ENCODE measurements at regions not wholly inside any gene's neighbourhood (a gene's known extent, or its start where the extent isn't known, plus 50 kb on each side); places are given as distances from the start of the nearest gene placed in this dataset.
"Not testable (repeated sequence)": the region's sequence is repeated elsewhere in the genome, so short reads cannot be mapped to it uniquely, and the experiment has no call there.

DNA sequence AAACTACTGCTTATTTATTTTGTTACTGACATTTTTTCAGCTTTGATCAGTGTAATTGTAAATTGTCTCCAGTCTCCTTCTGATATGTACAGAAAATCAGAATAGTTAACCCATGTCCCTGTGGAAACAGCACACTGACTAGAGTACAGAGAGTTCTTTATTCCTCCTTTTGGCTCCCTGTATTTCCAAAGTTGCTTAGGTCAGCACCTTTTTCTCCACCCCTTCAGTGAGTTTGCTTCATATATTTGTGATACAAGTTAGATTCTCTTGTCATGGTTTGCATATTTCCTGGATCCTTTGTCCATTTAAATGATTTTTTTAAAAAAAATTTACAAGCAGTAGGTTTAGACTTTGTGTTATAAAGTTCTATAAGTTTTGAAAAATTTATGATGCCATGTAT, 2051.1 kb upstream of the LRRTM1 start:
- no peak for DNase-seq

DNA sequence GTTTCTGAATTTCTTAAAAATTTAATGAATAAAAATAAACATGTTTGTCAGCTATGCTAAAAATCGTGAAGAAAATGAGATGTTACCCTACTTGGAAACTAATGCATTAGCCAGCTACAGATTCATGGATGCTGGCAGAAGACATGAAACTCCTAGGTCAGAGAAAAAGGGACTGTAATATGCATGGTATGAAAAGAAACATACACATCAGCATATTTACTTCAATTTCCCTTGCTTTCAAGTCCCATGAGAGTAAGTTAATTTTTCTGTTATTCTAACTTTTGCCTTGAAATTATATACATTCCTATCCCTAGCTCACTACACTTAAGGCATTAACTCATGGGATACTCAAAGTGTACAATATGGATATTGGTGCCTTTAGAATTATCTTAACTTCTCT, 2041.4 kb upstream of the LRRTM1 start:
- no peak for DNase-seq

DNA sequence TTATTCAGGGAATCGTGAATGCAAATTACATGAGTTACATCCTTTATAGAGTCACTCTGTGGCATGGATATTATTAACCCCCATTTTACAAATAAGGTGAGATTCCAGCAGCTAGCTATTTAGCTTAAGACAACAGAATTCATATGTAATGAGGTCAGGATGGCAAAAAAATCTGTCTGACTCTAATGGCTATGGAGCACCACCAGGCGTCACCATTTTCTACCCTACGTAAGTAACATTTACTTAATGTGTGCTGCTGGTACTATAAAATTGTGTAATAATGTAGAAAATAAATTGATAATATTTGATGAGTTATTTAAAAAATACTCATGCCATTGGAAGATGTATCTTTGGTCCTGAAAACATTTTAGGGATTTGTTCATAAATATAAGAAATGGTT, 2040.1 kb upstream of the LRRTM1 start:
- DNase-seq = no peak

DNA sequence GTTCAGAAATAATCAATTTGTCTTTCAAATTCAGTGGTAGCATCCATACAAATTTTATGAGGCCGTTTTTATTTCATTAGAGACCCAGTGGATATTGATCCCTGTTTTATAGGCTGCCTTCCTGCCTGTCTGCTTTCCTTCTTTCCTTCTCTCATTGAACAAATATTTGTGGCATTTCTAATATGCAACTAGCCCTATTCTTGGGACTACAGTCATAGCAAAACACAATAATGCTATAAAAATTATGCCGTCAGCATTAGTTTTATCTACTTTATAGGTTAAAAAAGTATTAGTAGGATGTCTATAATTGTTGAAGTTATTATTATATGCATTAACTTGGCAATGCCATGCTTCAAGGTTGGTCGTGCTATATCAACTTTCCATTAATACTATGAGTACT, 2037.8 kb upstream of the LRRTM1 start:
- DNase-seq = no peak

DNA sequence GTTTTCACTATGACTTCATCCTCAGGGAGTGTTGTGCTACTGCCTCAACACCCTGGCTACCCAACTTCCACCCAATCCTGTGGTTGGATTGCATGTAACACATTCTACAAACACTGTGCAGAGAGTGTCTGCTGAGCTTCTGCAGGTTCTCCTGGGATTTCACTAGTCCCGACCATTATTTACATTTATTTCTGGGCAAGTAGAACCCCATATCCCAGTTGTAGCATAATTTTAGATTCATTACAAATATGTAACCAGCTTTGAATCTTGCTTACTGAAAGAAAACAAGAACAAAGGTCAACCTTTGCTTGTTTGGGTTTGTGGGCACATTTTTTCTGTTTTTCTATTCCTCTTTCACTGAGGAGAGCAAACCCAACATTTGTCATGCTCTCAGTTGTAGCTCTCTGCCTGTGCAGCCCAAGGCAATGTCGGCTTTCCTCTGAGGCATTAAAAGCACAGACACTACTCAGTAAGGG, 2036.1 kb upstream of the LRRTM1 start:
- DNase-seq = no peak

DNA sequence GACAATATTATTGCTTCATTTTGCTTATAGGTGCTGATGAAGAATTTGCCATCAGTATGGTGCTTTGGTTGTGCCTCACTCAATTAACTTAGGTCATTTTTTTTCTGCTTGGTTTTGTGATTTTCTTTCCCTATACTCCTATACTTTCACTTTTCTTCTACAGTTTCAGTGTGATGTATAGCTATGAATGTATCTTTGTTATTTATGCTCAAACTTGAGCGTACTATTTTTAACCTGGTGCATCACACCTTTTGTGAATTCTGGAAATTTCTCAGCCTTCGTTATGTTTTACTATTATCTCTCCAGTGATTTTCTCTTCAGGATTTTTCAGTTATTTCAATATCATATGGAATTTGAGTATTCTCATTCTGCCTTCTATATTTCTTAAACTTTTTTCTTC, 2035.3 kb upstream of the LRRTM1 start:
- no peak for DNase-seq

DNA sequence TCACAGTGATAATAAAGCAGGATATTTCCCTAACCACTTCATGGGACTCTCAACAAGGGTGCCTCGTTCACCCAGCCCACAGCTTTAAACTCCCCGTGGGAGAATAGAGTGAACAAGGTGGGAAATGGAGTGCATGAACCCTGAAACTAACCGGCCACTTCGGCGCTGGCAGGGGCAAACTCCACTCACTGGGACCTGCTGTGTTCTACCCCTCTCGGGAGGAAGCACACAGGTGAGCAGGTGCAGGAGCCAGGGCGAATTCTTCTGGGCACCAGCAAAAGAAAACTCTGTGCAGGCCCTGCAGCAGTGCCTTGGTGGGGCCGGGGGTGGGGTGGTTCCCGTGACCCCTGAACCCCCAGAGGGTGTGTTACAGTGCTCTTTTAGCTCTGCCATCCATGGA, 2029.1 kb upstream of the LRRTM1 start:
- no peak for DNase-seq

DNA sequence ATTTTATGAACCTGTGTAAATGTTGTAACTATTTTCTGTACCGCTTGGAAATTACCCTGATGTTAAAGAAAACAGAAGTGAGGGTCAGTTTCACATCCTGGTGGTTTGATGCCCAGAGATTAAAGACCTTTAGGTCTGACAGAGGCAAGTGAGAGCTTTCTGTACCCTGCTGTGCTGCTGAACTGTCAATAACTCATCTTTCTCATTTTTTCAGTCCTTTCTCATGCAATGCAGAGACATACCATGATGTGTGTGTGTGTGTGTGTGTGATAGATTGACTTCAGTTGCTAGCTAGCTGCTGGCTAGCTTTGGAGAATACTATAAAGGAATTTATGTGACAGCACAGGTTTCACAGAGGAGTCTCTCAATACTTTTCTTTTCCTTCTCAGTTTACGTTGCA, 2025.6 kb upstream of the LRRTM1 start:
- DNase-seq = no peak

DNA sequence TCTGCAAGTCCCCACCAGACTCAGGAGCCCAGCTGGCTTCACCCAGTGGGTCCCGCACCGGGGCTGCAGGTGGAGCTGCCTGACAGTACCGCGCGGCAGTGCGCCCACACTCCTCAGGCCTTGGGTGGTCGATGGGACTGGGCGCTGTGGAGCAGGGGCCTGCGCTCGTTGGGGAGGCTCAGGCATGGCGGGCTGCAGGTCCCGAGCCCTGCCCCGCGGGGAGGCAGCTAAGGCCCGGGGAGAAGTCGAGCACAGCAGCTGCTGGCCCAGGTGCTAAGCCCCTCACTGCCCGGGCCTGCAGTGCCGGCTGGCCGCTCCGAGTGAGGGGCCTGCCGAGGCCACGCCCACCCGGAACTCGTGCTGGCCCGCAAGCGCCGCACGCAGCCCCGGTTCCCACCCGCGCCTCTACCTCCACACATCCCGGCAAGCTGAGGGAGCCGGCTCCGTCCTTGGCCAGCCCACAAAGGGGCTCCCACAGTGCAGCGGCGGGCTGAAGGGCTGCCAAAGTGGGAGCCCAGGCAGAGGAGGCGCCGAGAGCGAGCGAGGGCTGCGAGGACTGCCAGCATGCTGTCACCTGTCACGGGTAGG, 2021.7 kb upstream of the LRRTM1 start:
- DNase-seq = not testable (repeated sequence)

DNA sequence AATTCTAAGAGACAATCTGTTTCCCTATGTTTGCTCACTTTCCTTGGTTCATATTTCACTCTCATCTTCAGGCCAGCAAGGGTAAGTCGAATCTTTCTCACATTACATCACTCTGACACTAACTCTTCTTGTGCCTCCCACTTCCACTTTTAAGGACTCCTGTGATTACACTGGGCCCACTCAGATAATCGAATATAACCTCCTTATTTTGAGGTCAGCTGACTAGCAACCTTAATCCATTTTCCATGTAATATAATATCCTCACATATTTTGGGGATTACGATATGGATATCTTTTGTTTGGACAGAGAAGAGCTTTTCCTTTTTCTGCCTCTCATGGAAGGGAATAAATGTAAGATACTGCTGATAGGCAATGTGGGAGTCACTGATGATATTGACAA, 2015.7 kb upstream of the LRRTM1 start:
- no peak for DNase-seq

DNA sequence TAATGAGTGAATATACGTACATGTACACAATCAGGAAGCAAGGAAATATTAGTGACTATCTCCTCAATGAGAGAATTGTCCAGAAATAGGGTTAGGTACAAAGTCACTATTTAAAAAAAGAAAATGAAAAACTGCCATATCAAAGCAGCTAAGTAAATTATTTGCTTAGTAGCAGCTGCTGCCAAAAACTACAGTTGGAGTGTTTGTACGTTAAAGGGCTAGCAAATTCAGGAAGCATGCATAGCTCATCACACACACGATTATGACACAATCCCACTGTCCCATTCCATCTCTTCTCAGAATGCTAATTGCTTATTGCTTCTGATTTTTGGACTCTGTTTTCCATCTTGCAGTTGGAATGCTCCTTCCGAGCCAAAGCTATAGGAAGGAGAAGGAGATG, 2012.5 kb upstream of the LRRTM1 start:
- DNase-seq = no peak

DNA sequence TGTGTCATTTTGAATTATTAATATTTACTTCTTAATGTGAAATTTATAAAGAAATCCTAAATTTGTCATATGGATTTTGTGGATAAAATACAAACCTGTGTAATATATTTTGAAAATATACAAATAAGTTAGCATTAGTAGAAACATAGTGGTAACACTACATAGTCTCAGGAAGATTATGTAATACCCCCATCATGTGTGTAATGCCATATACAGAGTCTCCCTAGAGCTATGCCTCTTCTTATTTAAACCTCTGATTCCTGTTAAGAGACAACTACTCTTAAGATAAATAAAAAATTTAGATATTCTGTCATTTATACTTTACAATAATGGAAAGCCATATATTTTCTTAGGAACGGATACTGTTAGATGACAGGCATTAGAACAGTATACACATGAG, 2012.0 kb upstream of the LRRTM1 start:
- DNase-seq = no peak

DNA sequence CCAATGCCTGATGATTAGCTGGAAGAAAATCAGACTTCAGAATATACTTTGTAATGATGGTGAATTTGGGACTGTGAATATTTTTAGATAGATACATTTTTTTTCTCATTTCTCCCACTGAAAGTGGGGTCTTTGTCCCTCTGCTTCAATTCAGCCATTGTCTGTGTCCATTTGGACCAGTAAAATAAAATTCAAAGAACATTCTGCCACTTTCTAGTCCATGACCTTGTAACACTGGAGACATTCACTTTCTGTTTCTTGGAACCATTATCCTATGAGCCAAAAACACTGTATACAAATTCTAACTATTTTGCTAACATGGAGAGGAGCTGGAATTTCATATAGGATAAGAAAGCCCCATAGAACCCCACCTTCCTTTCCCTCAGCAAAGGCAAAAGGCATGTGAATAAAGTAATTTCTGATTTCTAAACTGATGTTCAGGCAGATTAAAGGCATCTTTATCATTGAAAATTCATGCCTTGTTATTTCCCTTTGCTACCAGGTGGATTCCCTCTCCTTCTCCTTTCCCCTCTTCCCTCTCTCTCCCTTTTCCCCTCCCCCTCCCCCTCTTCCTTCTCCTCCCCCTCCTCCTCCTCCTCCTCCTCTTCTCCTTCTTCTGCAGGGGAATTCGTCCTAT, 2010.4 kb upstream of the LRRTM1 start:
- no peak for DNase-seq

DNA sequence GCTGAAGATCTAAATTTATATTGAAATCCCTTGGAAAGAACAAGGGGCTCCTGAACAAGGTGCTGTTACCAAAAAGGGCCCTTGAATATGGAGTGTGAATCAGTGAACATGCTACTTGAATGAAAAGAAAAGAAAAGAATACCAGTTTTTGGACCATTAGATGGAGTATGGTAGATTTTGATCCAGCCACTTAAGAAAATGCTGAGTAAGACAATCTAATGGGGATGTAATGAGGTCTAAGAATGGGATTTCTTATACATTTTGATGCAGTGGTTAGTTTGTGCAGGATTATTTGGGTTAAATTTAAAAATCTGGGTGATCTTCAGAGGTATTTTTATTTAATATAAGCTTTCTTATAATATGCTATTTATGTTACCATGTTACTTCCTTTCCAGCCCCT, 2003.0 kb upstream of the LRRTM1 start:
- DNase-seq = no peak

DNA sequence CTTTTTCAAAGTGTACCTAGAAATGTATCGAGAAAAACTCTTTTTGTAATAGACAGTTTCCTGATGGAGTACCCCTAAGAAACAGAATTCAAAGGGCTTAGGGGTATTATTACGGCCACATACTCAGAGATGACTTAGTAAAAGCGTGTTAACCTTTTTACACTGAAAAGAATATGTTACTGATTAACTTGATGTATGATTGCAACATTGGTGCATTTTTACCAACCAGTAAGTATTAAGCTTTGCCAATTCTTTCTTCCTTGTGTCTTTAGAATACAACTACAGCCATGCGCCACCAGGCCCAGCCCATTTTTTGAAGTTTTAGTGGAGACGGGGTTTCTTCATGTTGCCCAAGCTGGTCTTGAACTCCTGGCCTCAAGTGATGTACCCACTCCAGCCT, 1997.0 kb upstream of the LRRTM1 start:
- DNase-seq = no peak

DNA sequence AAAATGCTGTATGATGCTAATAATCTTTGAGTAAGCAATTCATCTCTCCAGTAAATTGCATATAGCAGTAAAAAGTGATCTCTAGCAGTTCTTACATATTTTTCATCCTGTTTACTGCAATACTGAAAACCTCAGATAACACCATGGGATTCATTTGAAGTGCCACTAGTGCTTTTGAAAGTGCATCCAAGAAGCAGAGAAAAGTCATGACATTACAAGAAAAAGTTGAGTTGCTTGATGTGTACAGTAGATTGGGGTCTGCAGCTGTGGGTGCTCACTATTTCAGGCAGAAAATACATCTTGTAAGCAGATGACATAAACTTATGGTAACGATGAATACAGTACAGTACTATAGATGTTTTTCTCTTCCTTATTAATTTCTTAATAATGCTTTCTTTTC, 1984.9 kb upstream of the LRRTM1 start:
- DNase-seq = no peak

DNA sequence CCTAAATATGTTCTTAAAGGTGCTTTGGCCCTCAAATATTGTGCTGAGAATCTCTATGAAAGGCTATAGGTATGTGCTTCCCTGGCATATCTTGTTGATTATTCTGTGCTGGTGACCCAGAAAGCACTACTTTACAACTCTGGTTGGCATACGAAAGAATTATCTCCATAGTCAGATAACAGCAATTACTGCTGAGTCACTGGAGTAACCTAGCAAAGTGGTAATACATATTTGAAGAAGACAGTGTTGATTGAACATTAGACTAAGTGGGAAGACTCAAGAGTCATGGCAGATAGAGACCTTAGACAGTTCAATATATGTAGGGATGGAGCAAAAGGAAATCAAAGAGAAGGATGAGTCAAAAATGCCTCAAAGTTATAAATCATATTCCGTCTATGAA, 1978.5 kb upstream of the LRRTM1 start:
- no peak for DNase-seq

DNA sequence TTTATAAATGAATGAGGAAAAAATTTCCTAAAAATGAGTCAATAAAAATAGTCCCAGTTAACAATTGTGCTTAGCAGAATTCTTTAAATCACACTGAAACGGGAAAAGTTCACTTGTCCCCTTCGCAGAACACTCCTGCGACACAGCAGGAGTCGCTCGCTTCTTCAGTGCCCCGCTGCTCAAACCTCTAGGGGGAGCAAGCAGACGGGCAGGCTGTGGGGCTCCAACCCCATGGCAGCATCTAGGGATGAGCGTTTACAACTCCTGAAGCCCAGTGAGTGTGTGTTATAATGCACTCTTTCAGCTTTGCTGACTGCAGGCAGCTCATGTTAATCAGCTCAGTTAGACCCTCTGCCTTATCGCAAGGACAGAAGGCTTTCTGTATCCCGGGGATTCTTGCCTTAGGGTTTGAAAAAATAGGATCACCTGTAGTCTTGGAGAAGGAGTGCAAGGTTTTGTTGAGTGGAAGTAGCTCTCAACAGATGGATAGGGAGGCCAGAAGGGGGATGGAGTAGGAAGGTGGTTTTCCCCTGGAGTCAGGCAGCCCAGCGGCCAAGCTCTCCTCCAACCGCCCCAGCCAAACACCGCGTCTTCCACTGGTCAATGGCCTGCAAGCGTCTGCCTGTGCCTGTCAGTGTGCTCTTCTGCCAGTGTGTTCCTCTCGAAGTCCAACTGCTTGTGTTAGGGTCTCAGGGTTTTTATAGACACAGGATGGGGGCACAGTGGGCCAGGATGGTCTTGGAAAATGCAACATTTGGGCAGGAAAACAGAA, 1977.7 kb upstream of the LRRTM1 start:
- DNase-seq = no peak

DNA sequence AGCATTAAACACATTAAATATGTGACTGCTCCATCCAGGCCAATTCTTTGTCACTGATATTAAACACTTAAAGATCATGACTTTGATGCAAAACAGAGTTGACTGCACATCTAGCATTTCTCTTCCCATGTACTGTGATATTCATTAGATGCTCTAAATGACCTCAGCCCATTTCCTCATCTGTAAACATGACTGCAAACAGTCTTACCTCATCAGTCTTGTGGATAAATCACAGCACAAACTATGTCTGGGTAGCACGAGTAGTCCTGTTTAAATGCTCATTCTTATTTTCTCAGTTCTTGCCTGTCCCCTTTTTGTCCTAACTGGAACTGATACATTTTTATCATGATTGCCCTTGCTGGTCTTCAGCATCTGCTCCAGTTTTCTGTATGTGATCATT, 1974.8 kb upstream of the LRRTM1 start:
- no peak for DNase-seq

DNA sequence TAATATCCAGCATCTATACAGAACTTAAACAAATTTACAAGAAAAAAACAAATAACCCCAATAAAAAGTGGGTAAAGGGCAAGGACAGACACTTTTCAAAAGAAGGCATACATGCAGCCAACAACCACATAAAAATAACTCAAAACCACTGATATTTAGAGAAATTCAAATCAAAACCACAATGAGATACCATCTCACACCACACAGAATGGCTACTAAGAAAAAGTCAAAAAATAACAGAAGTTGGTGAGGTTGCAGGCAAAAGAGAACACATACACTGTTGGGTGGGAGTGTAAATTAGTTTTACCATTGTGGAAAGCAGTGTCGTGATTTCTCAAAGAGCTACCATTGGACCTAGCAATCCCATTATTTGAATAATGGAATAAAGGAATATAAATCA, 1973.9 kb upstream of the LRRTM1 start:
- no peak for DNase-seq

DNA sequence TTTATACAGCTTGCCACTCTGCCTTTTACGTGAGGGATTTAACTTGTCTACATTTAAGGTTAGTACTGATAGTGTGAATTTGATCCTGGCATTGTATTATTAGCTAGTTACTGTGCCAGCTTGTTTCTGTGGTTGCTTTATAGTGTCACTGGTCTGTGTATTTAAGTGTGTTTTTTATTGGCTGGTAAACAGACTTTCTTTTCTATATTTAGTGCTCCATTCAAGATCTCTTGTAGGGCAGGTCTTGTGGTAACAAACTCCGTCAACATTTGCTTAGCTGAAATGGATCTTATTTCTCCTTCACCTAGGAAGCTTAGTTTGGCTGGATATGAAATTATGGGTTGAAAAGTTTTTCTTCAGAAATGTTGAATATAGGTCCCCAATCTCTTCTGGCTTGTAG, 1971.0 kb upstream of the LRRTM1 start:
- no peak for DNase-seq

DNA sequence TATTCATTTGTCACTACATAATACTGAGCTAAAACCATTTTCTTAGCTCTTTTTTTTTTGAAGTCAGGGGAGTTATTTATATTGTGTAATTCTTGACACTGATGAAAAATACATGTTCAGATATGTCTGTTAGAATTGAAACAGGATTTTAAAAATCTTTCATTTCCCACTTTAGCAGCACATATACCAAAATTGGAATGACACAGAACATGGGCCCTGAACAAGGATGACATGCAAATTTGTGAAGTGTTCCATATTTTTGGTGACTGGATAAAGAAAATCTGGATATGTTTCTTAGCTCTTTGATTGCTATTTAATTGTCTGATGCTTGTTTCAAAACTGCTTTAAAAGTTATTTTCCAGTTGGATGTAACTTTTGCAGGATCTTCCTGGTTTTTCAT, 1963.9 kb upstream of the LRRTM1 start:
- DNase-seq = no peak

DNA sequence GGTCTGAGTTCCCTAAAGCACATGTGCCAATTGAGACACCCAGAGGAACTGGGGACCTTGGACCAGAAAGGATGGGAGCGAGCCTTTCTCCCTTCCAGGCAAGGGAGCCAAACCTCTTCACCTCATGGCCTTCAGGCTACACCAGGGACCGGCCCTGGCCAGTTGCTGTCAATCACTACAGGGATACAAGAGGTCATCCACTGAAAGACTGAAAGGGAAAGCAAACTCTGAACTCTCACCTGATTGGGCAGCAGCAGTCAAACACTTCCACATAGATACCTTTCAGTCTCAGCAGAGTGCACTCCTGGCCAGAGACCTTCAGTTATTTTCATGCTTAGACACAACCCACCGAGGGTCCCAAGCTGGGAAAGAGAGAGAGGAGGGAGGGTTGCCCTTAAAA, 1956.0 kb upstream of the LRRTM1 start:
- DNase-seq = no peak

DNA sequence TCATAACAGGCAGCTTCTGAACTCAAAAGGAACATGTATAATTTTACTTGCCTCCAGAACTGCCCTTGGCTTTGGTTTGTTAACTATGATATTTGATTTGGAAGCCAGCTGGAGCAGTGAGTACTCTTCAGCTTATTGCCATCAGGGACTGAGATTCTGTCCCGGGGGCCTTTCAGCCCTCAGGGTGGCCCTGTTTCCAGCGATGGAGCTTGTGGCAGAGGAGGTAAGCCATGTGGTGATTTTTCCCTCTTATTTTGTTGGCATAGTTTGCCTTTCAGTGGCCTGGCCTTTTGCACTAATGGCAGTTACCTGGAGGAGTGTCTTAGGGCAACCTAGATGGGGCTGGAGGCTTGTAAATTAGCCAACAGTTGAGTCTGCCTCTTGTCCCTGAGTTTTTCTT, 1955.0 kb upstream of the LRRTM1 start:
- no peak for DNase-seq

Measured in KG1 (cell line).